ENCODE measurements at regions not wholly inside any gene's neighbourhood (a gene's known extent, or its start where the extent isn't known, plus 50 kb on each side); places are given as distances from the start of the nearest gene placed in this dataset.

- no peak overlapping the region for H3K27ac ChIP-seq
- H3K4me3 ChIP-seq (ENCODE audit: low read depth in 1 of 2, low read length in 1 of 2) = no peak overlapping the region
- no peaks in the 10 kb centered on the region for H3K9me3 ChIP-seq
- H3K4me1 ChIP-seq (ENCODE audit: control insufficient read depth in 1 of 2, insufficient read depth in 1 of 2, low read depth in 1 of 2, low read length in 1 of 2) = no peaks in the 10 kb centered on the region
- H3K36me3 ChIP-seq = no peaks in the 10 kb centered on the region
- TF ChIP-seq CTCF (IDR thresholded peaks at IDR 0.05) = no peak
- H3K27me3 ChIP-seq = no peaks in the 10 kb centered on the region
These were observed 354.2 kb upstream of the VRK2 start for GRCh38 chr2:57692395-57692794.

GRCh38 chr2:57693177-57693576 is 353.4 kb upstream of the VRK2 start:
- Histone ChIP-seq H3K9me3 (no peaks in the 10 kb centered on the region), H3K27ac (no peak overlapping the region), H3K4me1 (ENCODE audit: control insufficient read depth in 1 of 2, insufficient read depth in 1 of 2, low read depth in 1 of 2, low read length in 1 of 2) (no peaks in the 10 kb centered on the region), H3K27me3 (no peaks in the 10 kb centered on the region), H3K4me3 (ENCODE audit: low read depth in 1 of 2, low read length in 1 of 2) (no peak overlapping the region), H3K36me3 (no peaks in the 10 kb centered on the region)
- TF ChIP-seq CTCF (IDR thresholded peaks at IDR 0.05) = no peak

DNA sequence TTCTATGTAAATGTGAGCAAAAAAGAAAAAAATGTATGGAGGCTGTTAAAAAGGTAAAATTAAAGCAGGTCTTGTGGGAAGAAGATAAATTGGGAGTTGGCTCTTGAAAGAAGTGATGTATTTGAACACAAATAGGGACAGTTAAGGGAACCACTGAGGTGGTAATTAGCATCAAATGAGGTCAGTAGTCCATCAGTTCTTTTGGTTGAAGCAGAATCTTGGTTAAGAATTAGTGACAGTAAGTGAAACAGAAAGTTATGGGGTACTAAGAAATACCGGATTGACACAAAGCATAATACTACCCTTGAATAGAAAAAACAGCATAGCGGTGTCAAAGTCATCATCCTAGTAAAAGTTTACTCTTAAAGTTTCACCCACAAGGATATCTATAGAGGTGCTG is 352.6 kb upstream of the VRK2 start:
- Histone ChIP-seq H3K4me1 (ENCODE audit: control insufficient read depth in 1 of 2, insufficient read depth in 1 of 2, low read depth in 1 of 2, low read length in 1 of 2) (no peaks in the 10 kb centered on the region), H3K9me3 (no peaks in the 10 kb centered on the region), H3K4me3 (ENCODE audit: low read depth in 1 of 2, low read length in 1 of 2) (no peak overlapping the region), H3K36me3 (no peaks in the 10 kb centered on the region), H3K27me3 (no peaks in the 10 kb centered on the region), H3K27ac (no peak overlapping the region)
- no peak for TF ChIP-seq CTCF (IDR thresholded peaks at IDR 0.05)

DNA sequence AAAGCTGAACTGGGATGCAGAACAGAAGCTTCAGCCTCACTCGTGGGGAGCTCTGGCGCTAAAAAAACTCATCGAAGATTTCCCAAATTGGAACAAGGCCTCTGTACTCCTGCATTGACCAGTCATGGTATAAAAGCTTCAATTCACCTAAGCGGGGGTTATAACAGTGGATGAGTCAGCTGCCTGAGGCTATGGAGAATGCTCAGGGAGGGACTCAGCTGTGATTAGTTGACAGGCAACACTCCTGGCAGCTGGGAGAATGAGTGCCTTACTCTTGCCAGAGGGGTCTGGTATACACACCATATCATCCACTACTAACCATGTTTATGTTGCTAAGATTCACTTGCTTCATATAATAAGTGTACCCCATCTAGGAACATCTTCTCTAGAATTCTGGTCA is 350.6 kb upstream of the VRK2 start:
- H3K9me3 ChIP-seq = no peaks in the 10 kb centered on the region
- H3K4me1 ChIP-seq (ENCODE audit: control insufficient read depth in 1 of 2, insufficient read depth in 1 of 2, low read depth in 1 of 2, low read length in 1 of 2) = no peaks in the 10 kb centered on the region
- H3K27me3 ChIP-seq = no peaks in the 10 kb centered on the region
- H3K4me3 ChIP-seq (ENCODE audit: low read depth in 1 of 2, low read length in 1 of 2) = no peak overlapping the region
- no peak for TF ChIP-seq CTCF (IDR thresholded peaks at IDR 0.05)
- H3K27ac ChIP-seq = no peak overlapping the region
- no peaks in the 10 kb centered on the region for H3K36me3 ChIP-seq

- Histone ChIP-seq H3K4me3 (ENCODE audit: low read depth in 1 of 2, low read length in 1 of 2) (no peak overlapping the region), H3K36me3 (no peaks in the 10 kb centered on the region), H3K27me3 (no peaks in the 10 kb centered on the region), H3K27ac (no peak overlapping the region), H3K9me3 (no peaks in the 10 kb centered on the region), H3K4me1 (ENCODE audit: control insufficient read depth in 1 of 2, insufficient read depth in 1 of 2, low read depth in 1 of 2, low read length in 1 of 2) (no peaks in the 10 kb centered on the region)
- TF ChIP-seq CTCF (IDR thresholded peaks at IDR 0.05) = no peak
These were observed 348.2 kb upstream of the VRK2 start for GRCh38 chr2:57698392-57698791.

DNA sequence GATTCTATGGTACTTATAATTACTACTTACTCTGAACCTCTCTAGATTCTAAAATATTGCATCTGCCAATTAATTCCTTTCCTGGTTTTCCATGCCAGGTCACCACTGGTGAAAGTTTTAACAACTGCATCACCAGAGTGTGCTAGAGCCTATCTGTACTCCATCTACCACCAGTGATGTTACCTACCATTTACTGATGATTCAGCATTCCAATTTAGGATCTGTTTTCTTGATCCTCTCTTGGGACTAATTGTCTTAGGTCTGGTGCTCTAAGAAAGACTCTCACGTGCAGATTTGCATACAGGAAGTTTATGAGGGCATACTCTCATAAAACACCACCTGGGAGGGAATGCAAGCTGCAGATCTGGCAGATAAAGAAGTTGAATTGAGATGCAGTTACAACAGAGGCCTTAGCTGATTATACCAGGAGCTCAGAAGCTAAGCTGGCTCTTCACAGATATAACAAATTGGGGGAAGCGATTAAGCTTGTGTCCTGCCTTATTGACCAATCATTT is 347.6 kb upstream of the VRK2 start:
- no peaks in the 10 kb centered on the region for H3K36me3 ChIP-seq
- H3K4me1 ChIP-seq (ENCODE audit: control insufficient read depth in 1 of 2, insufficient read depth in 1 of 2, low read depth in 1 of 2, low read length in 1 of 2) = no peaks in the 10 kb centered on the region
- H3K4me3 ChIP-seq (ENCODE audit: low read depth in 1 of 2, low read length in 1 of 2) = no peak overlapping the region
- no peak overlapping the region for H3K27ac ChIP-seq
- H3K27me3 ChIP-seq = no peaks in the 10 kb centered on the region
- TF ChIP-seq CTCF (IDR thresholded peaks at IDR 0.05) = no peak
- no peaks in the 10 kb centered on the region for H3K9me3 ChIP-seq

Measured in neutrophil (primary cell).